NCI-H2107 (cell line): ENCODE measurements at regions not wholly inside any gene's neighbourhood (a gene's known extent, or its start where the extent isn't known, plus 50 kb on each side); places are given as distances from the start of the nearest gene placed in this dataset.
"Not testable (repeated sequence)": the region's sequence is repeated elsewhere in the genome, so short reads cannot be mapped to it uniquely, and the experiment has no call there.

ENCODE experiments used
- DNase-seq: peaks from one replicate; lab custom pipeline; 2025; lab: John Stamatoyannopoulos, UW

DNA sequence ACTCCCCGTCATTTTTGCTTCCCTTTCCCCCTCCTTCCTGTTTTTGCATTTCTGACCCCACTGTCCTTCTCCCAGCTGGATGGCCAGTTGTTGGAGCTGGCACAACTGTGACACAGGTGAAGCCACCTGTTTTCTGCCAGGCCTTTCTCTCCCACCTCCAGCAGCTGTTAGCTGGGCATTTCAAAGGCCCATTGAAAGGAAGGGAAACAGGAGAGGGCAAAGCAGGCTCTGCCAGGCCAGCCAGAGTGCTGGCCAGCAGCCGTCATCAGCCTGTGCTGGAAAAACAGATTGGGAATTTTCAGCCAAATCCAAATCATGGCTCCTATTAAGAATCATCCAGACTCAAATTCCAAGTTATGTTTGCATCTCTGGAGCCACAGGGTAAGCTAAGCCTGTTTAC is 155.2 kb upstream of the C2CD4B start:
- DNase-seq, result no peak

DNA sequence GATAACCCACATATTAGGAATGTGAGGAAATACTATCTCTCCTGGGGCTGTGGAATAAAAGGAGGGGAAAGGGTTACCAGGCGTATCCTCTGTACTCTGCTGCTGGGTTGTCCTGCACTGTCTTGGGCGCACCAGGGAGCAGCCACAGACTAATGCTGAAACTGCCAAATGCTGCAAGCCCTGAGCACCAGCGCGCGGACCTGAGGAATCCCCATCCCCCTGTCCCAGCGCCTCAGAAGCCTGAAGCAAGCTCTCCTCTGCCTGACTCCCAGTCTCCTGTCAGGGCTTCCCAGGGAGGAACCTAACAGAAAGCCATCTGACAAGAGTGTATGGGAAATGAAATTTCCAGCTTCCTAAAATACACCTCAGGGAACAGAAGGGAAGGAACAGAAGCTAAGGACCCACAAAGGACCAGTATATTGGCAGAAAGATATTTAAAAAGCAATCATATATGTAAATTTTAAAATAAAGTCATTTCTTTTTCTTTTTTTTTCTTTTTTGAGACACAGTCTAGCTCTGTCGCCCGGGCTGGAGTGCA is 158.3 kb upstream of the C2CD4B start:
- DNase-seq, result no peak

DNA sequence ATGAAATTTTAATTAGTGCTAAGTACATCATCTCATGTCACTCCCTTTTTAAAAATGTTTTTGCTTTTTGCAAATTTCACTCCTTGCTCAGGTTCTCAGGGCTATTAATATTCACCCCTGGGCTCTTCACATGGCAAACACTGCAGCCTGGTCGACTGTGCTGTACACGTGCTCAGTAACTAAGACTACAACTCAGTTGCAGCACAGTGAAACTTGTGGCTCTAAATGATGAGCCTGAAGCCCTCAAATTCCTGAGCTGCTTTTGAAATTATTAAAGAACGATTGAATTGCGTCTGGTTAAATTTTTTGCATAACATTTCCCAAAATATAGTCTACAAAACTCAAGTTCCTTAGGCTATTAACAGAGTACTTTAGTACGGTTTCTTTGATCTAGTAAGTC is 159.3 kb upstream of the C2CD4B start:
- no peak for DNase-seq

DNA sequence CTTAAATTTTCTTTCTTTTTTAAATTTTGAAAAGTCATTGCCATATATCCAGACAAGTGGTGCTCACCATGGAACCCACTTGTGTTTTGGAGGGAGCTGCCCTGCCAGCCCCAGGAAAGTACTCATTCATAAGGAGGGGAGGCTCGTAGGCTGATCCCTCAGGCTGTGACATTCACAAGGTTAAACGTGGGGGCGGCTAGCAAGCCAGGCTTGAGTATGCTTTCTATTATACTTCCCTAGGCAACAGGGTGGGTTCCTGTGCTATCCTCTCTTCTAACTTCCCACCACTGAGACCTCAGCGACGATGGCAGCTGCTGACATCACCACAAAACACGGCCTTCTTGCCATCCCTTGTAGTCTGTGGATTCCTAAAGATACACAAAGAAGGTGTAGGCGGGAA is 160.5 kb upstream of the C2CD4B start:
- no peak for DNase-seq

DNA sequence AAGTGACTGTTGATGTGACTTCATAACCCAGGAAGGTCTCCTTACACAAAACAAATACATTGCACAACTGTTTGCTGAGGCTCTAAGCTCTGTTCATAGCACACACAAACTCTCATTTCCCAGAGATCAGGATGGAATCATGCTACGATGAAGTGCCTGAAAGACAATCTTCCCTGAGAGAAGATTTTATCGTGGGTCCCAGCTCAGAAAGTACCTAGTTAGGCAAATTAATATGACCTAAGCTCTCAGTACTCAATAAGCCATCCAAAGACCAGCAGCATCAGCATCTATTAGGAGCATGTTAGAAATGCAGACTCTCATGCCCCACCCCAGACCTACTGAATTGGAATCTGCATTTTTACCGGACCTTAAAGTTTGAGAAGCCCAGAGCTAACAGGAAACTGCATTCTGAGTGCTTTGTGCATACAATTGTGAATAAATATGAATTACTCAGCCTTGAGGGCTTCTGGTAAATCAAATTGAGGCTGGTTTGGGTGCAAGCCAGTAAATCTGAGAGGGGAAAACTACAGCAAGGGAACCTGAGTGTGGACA is 161.5 kb upstream of the C2CD4B start:
- DNase-seq, result no peak

DNA sequence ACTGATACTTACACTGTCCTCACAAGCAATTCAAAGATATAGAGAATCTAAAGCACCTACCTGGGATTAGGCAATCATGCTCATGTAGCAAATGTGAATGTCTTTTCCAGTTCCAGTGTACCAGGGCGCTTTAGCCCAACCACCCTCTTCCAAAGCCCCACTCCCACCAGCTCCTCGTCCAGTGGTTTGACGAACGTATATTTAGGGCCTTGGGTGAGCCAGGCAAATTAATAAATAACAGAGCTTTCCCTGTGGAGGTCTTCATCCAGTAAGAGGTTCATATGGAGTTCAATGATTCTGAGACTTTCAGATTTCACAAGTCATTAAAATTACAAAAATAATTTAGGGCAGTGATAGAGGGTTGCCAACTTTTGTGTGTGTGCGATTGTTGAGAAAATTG is 162.3 kb upstream of the C2CD4B start:
- DNase-seq, result no peak

DNA sequence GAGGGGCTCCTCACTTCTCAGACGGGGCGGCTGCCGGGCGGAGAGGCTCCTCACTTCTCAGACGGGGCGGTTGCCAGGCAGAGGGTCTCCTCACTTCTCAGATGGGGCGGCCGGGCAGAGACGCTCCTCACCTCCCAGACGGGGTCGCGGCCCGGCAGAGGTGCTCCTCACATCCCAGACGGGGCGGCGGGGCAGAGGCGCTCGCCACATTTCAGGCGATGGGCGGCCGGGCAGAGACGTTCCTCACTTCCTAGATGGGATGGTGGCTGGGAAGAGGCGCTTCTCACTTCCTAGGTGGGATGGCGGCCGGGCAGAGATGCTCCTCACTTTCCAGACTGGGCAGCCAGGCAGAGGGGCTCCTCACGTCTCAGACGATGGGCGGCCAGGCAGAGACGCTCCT is 167.4 kb upstream of the C2CD4B start:
- DNase-seq, result not testable (repeated sequence)

DNA sequence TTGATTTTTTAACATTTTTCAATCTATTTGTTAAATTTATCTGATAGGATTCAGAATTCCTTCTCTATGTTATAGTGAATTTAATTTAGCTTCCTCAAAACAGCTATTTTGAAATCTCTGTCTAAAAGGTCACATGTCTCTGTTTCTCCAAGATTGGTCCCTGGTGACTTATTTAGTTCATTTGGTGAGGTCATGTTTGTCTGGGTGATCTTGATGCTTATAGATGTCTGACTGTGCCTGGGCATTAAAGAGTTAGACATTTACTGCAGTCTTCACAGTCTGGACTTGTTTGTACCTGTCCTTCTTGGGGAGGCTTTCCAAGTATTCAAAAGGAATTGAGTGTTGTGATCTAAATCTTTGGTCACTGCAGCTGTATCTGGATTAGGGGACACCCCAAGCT is 169.5 kb upstream of the C2CD4B start:
- DNase-seq, result no peak

DNA sequence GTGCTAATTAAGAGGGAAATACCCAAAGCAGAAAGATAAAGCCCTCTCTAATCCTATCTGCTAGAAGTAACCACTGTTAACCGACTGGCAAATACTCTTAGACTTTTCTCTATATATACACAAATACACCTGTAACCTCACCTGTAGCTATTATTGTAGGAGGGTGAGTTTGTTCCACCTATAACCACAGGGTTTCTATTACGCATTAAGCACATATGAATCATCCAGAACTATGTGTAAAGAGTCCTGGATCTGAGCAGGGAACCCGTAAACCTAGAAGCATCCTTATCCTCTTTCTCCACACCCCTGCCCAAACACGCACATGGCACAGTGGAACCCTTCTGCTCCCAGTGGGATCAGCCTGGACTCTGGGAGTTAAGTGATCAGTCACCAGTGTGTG is 172.8 kb upstream of the C2CD4B start:
- no peak for DNase-seq

DNA sequence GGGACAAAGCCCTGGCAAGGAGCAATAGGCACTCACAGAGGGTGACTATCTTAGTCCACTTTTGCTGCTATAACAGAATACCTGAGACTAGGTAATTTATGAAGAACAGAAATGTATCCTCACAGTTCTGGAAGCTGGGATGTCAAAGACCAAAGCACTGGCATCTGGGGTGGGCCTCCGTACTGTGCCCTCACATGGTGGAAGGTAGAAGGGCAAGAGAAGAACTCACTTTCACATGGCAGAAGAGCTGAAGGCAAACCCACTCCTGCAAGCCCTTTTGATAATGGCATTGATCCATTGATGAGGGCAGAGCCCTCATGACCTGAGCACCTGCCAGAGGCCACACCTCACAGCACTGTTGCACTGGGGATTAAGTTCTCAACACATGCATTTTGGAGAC is 173.4 kb upstream of the C2CD4B start:
- no peak for DNase-seq

DNA sequence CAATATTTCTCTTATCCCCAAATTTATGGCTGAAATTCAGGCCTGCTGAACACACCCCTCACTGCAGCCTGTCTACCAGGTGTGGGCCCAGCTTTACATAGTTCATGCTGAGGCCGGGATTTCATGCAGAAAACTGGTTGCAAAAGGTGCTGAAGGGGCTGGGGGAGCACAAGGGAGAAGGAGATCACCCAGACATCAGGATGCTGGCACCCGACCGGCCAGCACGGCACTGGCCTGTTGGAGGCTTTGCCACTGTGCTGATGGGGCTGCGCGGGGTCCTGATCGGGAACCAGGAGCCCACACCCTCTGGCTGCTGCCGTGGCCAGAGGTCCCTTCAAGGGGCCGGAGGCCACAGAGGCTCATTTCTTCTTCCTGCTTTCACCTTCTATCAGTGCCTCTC is 177.9 kb upstream of the C2CD4B start:
- DNase-seq, result no peak

DNA sequence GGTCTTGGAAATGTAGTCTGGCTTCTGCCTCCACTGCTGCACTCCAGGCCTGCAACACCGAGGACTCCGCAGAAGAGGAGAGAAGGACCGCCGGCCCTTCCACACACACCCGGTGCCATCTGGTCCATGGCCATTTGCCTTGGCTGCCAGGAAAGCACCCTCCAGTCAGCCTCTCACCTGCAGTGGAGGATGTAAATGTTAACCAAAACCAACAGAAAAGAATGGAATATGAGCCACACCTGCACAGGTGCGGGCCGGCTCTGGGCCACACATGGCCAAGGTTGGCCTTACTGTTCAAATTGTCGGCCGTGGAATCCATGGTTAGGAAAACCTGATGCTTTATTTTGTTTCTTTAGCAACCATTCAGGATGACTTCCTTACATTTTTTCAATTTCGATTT is 178.3 kb upstream of the C2CD4B start:
- DNase-seq, result no peak

DNA sequence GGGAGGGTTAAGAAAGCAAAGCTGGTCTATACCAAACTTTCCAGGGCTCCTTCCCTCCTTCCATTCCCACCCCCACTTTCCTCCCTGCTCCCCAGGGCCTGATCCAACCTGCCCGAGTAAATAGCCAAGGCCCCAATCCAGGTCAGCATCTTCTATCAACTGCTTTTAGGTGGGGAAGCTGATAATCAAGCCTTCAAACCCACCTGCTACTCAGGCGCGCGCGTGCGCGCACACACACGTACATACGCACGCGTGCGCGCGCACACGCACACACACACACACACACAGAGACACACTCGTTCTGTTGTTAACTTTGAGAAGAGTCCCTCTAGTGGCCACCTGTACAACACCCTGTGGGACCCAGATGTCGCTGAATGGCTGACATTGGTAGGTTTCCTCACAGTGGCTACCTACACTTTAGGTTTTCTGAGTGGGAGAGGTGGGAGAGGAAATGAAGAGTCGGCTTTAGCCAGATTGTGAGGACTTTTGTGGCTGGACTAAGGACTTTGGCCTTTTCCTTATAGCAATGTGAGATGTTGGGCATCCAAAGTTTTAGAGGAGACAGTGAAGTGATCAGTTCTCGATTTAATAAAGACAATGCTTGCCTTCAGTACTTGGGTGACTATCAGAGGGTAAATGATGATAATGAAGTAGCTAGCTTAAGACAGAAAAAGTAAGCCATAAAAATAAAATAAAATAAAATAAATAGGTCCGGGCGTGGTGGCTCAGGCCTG is 179.9 kb upstream of the C2CD4B start:
- peak; percentile 8 for DNase-seq

DNA sequence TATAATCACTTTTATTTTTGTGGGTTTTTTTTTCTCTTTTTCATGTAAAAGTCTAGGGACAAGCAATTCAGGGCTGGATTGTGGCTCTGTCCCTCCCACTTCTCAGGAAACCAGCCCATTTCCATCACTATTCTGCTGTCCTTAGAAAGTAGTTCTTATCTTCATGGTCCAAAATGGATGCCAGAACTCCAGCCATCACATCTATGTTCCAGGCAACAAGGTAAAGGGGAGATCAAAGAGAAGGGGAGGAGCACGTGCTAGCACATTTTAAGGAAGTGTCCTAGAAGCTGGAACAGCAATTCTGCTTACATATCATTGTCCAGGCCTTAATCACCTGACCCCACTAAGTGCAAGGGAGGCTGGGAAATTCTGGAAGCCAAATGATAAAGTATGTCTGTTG is 181.1 kb upstream of the C2CD4B start:
- DNase-seq, result no peak

DNA sequence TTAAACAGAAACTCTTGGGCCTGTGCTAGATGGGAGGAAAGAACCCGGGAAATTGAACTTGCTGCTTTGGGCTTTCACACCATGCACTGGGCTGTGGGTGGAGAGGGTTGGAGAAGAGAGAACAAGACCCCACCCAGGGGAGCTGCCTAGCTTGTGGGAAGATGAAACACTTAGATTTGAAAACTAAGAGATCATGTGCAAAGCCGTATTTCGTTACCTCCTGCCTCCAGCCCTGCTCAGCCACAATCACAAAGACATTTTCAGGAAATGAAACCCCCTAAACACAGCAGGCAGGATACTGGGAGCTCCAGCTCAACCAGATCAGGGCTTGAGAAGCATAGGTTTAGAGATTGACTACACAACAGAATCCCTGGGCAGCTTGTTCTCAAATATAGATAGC is 183.0 kb upstream of the C2CD4B start:
- no peak for DNase-seq

DNA sequence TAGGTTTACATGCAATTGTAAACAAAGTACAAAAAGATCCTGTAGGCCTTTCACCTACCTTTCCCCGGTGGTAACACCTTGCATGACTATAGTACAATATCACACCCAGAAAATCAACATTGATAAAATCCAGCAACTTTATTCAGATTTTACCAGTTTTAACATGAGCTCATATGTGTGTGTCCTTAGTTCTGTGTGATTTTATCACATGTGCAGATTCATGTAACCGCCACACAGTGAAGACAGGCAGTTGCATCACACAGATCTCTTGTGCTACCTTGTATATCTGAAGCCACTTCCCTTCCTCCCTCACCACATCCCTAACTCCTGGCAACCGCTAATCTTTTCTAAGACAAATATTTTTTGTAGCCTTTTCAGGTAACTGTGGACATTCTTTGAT is 183.5 kb upstream of the C2CD4B start:
- DNase-seq, result no peak

DNA sequence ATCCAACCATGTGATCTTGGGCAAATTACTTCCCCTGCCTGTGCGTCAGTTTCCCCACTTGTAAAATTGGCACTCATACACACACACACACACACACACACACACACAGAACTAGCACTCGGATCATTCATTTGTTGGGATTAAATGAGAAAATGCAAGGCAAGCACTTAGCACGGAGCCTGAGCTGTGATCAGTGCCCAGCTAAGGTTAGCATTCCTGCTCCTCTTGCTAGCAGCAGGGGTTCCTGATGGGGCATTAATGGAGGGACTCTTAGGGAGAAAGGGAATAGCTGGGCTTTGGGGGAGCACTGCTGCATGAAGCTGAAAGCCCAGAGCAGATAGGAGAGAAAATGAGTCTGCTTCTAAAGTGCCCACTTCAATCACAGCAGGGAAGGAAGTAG is 187.7 kb upstream of the C2CD4B start:
- no peak for DNase-seq

DNA sequence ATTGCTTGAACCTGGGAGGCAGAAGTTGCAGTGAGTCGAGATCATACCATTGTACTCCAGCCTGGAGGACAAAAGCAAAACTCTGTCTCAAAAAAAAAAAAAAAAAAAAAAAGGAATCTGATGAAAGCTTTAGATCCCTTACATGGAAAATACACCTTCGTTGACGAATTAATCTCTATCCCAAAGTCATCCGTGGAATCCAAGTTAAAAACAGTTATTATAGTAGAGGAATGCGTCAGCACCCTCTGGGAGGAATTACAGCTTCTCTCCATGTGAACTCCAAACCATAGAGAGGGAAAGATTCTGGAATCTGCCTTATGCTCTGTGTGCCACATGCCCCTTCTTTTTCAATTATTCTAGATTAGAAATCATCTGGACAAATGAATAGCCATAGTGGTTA is 192.3 kb upstream of the C2CD4B start:
- no peak for DNase-seq

DNA sequence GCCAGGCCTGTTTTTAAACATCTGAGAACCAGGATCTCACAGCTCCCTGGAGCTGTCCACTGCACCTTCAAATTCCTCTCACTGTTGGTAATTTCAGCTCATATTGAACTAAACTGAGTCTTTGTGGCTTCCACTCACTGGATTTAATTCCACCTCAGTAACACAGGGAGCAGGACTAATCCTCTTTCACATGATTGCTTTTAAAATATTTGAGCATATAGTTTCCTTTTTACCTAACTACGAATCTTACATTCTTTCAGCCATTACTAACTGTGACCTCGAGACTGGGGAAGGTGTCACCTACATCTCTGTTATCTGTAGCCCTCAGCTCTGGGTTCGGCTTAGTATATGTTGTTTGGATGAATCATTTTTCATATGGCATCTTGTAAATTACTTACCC is 194.3 kb upstream of the C2CD4B start:
- DNase-seq, result no peak

DNA sequence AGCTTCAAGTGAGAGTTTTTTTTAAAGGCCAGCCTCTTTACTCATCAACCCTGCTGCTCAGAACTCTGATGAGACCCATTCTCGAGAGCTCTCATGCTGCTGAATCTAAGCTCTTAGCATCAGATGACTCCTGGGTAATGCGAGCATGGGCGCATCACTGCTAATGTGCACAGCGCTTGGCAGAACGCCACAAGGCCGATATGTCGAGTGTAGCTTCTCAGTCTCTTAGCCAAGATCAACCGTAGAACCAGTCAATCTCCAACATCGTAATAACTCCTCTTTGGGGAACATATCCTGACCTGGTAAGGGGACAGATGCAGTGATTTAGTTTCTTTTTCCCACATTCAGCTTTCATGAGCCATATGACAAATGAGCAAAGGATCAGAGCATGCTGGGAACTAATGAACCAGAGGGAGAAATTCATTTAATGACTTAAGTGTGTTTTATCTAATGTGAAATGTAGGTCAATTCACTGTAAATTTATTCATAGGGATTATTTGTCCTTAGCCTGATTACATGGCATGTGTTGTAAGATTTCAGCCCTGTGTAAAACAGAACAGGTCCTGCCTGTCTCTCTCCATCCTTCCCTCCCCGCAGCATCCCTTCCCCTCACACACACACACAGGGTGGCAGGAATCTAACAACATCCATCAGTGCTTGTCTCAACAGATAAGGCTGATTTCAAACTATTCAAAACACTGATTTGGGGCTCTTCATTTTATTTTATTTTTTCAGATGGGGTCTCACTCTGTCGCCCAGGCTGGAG is 195.4 kb upstream of the C2CD4B start:
- peak; percentile 11 for DNase-seq

DNA sequence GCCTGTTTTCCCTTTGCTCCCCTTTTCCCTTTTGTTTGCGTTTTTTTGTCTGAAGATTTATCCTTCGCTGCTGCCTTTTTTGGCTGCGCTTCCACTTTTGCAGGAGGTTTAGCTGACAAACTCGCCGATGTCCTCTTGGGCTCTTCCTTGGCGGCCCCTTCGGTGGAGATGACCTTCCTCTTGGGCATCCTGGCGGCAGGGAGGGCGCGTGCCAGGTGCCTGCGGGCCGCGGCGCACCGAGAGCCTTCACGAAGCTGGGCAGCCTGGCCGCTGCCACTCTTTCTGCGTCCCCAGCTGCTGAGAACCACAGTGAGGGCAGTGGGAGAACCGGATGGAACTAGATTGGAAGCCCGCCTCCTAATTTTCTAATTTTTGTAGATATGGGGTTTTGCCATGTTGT is 197.1 kb upstream of the C2CD4B start:
- no peak for DNase-seq

DNA sequence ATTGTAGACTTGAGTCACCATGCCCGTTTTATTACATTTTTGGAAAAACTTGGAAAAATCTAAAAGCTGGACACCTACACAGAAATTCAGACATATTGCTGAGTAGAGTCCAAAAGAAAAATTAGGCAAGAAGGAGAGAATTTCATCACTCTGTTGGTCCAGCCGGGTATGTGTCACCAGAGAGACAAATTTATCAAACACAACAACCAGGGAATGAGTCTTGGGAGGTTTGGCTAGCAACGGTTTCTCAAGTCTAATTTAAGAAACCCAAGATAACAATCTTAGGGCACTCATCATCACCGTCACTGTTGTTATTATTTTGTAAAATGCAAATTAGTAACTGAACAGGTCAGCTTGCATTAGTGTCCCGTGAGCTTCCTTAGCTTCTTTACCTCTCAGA is 197.5 kb upstream of the C2CD4B start:
- DNase-seq, result no peak

DNA sequence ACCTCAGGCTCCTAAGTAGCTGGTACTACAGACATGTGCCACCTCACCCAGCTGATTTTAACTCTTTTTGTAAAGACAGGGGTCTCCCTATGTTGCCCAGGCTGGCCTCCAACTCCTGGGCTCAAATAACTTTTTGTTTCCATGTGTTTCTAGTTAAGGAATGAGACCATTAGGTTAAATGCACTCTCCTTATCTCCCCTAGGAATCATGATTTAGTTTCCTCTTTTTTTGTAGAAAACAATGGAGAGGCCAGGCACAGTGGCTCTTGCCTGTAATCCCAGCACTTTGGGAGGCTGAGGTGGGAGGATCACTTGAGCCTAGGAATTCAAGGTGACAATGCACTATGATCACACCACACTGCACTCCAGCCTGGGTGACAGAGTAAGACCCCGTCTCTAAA is 198.8 kb upstream of the C2CD4B start:
- DNase-seq, result no peak
